ENCODE measurements at regions not wholly inside any gene's neighbourhood (a gene's known extent, or its start where the extent isn't known, plus 50 kb on each side); places are given as distances from the start of the nearest gene placed in this dataset.

DNA sequence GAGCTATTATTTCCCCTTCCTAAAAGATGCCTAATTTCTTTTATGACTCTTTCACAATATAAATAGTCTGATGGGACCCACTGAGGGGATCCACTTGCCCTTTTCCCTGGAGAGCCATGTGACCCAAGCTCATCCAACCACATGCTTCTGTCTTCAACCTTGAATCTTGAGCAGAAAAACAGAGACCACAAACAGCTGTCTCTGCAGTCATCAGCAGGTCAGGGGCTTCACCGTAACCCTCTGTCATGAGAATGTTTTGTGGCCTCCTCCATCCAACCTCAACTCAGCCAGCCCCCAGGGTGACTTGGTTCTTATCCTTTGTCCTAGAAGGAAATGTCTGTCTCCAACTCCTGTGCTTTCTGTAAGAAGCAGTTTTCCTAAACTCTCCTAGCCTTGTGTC is 129.6 kb upstream of the POU2AF2 start:
- TF ChIP-seq, protein P1, sequence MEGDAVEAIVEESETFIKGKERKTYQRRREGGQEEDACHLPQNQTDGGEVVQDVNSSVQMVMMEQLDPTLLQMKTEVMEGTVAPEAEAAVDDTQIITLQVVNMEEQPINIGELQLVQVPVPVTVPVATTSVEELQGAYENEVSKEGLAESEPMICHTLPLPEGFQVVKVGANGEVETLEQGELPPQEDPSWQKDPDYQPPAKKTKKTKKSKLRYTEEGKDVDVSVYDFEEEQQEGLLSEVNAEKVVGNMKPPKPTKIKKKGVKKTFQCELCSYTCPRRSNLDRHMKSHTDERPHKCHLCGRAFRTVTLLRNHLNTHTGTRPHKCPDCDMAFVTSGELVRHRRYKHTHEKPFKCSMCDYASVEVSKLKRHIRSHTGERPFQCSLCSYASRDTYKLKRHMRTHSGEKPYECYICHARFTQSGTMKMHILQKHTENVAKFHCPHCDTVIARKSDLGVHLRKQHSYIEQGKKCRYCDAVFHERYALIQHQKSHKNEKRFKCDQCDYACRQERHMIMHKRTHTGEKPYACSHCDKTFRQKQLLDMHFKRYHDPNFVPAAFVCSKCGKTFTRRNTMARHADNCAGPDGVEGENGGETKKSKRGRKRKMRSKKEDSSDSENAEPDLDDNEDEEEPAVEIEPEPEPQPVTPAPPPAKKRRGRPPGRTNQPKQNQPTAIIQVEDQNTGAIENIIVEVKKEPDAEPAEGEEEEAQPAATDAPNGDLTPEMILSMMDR (IDR thresholded peaks at IDR 0.05; ENCODE audit: extremely low read depth, insufficient read depth, missing control alignments): no peak
- in situ Hi-C loops (cut with MboI; ENCODE audit: low pct_unique_long_range_greater_than_20kb, low sequenced_read_pairs, unreplicated experiment): no loop called here

DNA sequence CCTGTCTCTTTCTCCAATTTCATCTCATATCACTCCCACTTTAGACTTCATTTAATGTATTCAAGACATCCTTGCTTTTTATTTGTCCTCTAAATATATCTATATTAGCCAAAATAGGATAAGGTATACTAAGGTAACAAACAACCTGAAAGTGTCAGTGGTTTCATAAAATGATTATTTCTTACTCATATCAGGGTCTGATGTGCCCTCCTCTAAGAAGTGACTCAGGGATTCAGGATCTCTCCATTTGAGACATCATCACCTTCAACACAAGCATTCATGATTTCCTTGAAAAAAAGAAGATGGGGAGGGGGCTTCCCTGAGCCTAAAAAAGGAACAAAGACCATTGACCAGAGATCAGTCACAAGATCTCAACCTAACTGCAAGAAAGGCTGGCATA is 131.4 kb upstream of the POU2AF2 start:
- in situ Hi-C loops (cut with MboI; ENCODE audit: low pct_unique_long_range_greater_than_20kb, low sequenced_read_pairs, unreplicated experiment): no loop called here
- no peak for DNase-seq (ENCODE audit: low spot score)
- TF ChIP-seq, protein P1 (IDR thresholded peaks at IDR 0.05; ENCODE audit: extremely low read depth, insufficient read depth, missing control alignments): no peak

More for the DNA sequence above, 129.6 kb upstream of the POU2AF2 start:
- no peak for DNase-seq (ENCODE audit: low spot score)

DNA sequence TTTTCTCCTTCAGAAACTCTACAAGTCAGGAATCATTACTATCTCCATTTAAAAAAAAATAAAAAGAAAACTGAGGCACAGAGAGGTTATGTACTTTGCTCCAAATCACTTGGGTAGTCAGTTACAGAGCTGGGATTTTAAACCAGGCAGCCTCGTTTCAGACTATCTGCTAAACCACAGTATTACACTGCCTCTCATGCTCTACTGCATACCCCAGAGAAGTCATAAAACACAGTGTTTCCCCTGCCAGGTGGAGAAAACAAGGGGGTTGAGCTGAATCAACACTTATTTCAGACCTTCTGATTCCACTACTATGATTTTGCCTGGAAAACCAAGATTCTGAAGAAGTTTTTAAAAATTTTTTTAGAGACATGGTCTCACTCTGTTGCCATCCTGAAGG is 132.9 kb upstream of the POU2AF2 start:
- in situ Hi-C loops (cut with MboI; ENCODE audit: low pct_unique_long_range_greater_than_20kb, low sequenced_read_pairs, unreplicated experiment): no loop called here
- no peak for DNase-seq (ENCODE audit: low spot score)
- TF ChIP-seq, protein P1 (IDR thresholded peaks at IDR 0.05; ENCODE audit: extremely low read depth, insufficient read depth, missing control alignments): no peak

DNA sequence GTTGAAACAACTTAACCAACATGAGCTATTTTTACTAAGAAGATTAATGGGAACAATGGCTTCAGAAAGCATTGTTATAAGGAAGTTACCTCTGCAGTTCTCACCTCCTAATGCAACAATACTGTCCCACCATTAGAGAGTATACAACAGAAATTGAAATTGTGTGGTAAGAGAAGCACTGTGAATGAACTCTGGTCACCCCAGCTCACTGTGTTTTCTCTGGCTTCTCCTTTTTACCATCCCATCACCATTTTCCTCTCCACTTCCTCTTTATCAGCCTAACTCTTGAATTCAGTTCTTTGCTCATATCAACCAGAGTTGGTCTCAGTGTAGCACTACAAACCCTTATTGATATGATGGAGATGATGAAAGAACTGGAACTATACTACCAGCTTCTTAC is 138.0 kb upstream of the POU2AF2 start:
- in situ Hi-C loops (cut with MboI; ENCODE audit: low pct_unique_long_range_greater_than_20kb, low sequenced_read_pairs, unreplicated experiment): no loop called here
- DNase-seq (ENCODE audit: low spot score): no peak
- TF ChIP-seq, protein P1 (IDR thresholded peaks at IDR 0.05; ENCODE audit: extremely low read depth, insufficient read depth, missing control alignments): no peak

DNA sequence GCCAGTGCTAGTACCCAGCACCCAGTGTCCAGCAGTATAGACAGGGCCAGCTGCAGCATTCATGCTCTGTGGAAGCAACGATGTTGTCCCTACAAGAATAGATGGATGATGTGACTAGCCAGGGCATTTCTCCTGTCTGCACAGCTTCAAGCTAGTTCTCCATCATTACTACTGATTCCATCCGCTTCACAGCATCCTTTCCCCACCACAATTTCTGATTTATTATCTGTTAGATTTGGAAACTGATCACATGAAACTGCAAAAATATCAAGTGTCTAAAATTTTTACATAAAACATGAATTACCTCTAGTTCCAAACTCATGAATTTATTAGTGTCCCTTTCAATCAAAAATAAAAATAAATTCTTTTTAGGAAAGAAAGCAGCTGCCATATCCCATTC is 138.9 kb upstream of the POU2AF2 start:
- in situ Hi-C loops (cut with MboI; ENCODE audit: low pct_unique_long_range_greater_than_20kb, low sequenced_read_pairs, unreplicated experiment): no loop called here
- TF ChIP-seq, protein P1 (IDR thresholded peaks at IDR 0.05; ENCODE audit: extremely low read depth, insufficient read depth, missing control alignments): no peak
- no peak for DNase-seq (ENCODE audit: low spot score)

DNA sequence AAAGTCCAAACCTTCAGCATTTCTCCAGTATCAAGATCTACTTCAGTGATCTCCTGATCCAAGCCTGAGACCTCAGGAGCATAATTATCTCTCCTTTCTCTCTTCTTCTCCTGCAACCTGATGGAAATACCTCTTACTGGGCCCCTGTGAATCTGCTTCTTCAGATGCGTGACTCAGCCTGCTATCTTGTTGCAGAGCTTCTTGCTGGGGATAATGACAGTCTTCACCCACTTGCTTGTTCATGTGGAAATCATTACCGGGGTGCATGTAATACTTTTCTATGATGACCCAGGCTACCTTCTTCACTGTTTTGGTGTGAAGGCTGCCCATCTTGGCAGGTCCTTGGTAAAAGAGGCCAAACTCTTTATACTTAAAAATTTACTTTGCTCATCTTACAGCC is 140.0 kb upstream of the POU2AF2 start:
- in situ Hi-C loops (cut with MboI; ENCODE audit: low pct_unique_long_range_greater_than_20kb, low sequenced_read_pairs, unreplicated experiment): no loop called here
- TF ChIP-seq, protein P1 (IDR thresholded peaks at IDR 0.05; ENCODE audit: extremely low read depth, insufficient read depth, missing control alignments): no peak
- no peak for DNase-seq (ENCODE audit: low spot score)

DNA sequence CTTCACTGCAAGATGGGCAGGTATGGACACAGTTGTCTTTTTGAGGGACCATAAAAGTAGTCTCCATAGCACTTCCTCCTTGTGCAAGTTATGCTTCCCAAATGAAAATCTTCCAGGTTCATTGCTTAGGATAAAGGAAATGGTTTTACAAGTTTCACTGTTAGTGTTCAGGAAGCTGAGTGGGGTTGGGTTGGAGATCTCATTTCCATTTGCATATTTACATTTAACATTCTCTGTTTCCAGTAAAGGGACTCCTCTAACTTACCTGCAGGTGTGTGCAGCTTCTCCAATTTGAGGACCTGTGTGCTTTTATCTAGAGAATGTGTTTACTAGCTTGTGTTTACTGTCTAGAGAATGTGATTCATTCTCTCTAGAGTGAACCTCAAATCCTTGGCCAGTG is 141.3 kb upstream of the POU2AF2 start:
- no peak for DNase-seq (ENCODE audit: low spot score)
- TF ChIP-seq, protein P1 (IDR thresholded peaks at IDR 0.05; ENCODE audit: extremely low read depth, insufficient read depth, missing control alignments): no peak
- in situ Hi-C loops (cut with MboI; ENCODE audit: low pct_unique_long_range_greater_than_20kb, low sequenced_read_pairs, unreplicated experiment): no loop called here
